ENCODE measurements at regions not wholly inside any gene's neighbourhood (a gene's known extent, or its start where the extent isn't known, plus 50 kb on each side); places are given as distances from the start of the nearest gene placed in this dataset. TPM values are rescaled to one million over a fixed set of nuclear protein-coding genes. Genes with fewer than 3 reads are reported as not detected.

Small RNA genes in the stretch of these regions (small RNA-seq; reads per million reads assigned to genes)
- not detected for gene AL596327.1
- gene SEPT2P1: not detected

All from urinary bladder (tissue), 1 donor.